Stimulated activated CD8-positive, alpha-beta memory T cell treated with anti-CD3 and anti-CD28 coated beads, Interleukin-7, amount 100 ng/mL, for 48 hours (primary cell): ENCODE measurements at regions not wholly inside any gene's neighbourhood (a gene's known extent, or its start where the extent isn't known, plus 50 kb on each side); places are given as distances from the start of the nearest gene placed in this dataset.

Experiments used
- DNase-seq, 2 donors: peaks; one replicate each; pipeline ENCODE4 v3.0.0-alpha.2; 2020; ENCODE audit warnings: low read depth in 1 of 2; ENCODE audit errors: extremely low read depth in 1 of 2

- no peak for DNase-seq
Measured at GRCh38 chr12:124448241-124448954, 119.0 kb downstream of the NCOR2 start.

GRCh38 chr12:124446364-124446763, 121.0 kb downstream of the NCOR2 start:
- no peak for DNase-seq

GRCh38 chr12:124445826-124446225, 121.6 kb downstream of the NCOR2 start:
- DNase-seq, result no peak

- DNase-seq, result no peak
Measured at GRCh38 chr12:124445121-124445718, 122.2 kb downstream of the NCOR2 start.

- DNase-seq, result no peak
Measured at GRCh38 chr12:124443931-124444712, 123.3 kb downstream of the NCOR2 start.

GRCh38 chr12:124442772-124443445, 124.5 kb downstream of the NCOR2 start:
- no peak for DNase-seq

GRCh38 chr12:124442281-124442680, 125.1 kb downstream of the NCOR2 start:
- DNase-seq, result no peak

- DNase-seq, result no peak
Measured at GRCh38 chr12:124441443-124442194, 125.8 kb downstream of the NCOR2 start.

GRCh38 chr12:124440841-124441381, 126.5 kb downstream of the NCOR2 start:
- no peak for DNase-seq

GRCh38 chr12:124440031-124440626, 127.3 kb downstream of the NCOR2 start:
- no peak for DNase-seq

- DNase-seq, result no peak
Measured at GRCh38 chr12:124438437-124439056, 128.9 kb downstream of the NCOR2 start.

- DNase-seq, result no peak
Measured at GRCh38 chr12:124437617-124438436, 129.6 kb downstream of the NCOR2 start.

- DNase-seq, result no peak
Measured at GRCh38 chr12:124437121-124437520, 130.3 kb downstream of the NCOR2 start.

- no peak for DNase-seq
Measured at GRCh38 chr12:124436366-124436765, 131.0 kb downstream of the NCOR2 start.

- no peak for DNase-seq
Measured at GRCh38 chr12:124435806-124436345, 131.5 kb downstream of the NCOR2 start.

- no peak for DNase-seq
Measured at GRCh38 chr12:124434951-124435805, 132.2 kb downstream of the NCOR2 start.

GRCh38 chr12:124434354-124434753, 133.1 kb downstream of the NCOR2 start:
- no peak for DNase-seq
